Thyroid gland (tissue), 4 donors: ENCODE measurements at regions not wholly inside any gene's neighbourhood (a gene's known extent, or its start where the extent isn't known, plus 50 kb on each side); places are given as distances from the start of the nearest gene placed in this dataset.
"Not testable (repeated sequence)": the region's sequence is repeated elsewhere in the genome, so short reads cannot be mapped to it uniquely, and the experiment has no call there.

Experiments
- POLR2A ChIP-seq, 2 donors: fragments of 450-650 bp; IDR thresholded peaks; one replicate each; pipeline ENCODE4 v1.6.1; 2017; ENCODE audit warnings: antibody characterized with exemption in 2 of 2, mild to moderate bottlenecking in 2 of 2, moderate library complexity in 1 of 2
- TF ChIP-seq, protein P1 (sequence below), 6 experiments: fragments of 200-600 bp in 3 of 6; fragments of 450-650 bp in 3 of 6; sonication (generic) in 3 of 6; IDR thresholded peaks; one replicate each; pipeline ENCODE4 v1.5.1; 2016 to 2019; ENCODE audit warnings: antibody characterized with exemption in 6 of 6, mild to moderate bottlenecking in 2 of 6, inconsistent platforms in 1 of 6, moderate library complexity in 1 of 6

DNA sequence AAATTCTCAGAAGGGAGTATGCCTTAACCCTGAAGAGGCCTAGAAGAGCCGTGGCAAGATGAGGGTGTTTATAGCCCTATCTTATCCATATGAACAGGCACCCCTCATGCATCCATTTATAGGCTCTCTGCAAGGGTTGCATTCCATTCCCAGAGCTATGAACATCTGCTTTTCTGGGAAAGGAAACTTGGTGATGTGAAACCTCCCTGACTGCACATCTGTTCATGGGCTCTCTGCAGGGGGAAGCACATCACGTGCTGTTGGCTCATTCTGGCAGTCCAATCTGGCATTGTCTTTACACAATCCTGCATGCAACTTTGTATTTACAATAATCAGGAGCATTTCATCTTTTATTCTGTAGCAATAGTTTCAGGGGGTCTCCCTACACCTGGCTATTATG lies 143.6 kb upstream of the API5 start:
- TF ChIP-seq, protein P1, sequence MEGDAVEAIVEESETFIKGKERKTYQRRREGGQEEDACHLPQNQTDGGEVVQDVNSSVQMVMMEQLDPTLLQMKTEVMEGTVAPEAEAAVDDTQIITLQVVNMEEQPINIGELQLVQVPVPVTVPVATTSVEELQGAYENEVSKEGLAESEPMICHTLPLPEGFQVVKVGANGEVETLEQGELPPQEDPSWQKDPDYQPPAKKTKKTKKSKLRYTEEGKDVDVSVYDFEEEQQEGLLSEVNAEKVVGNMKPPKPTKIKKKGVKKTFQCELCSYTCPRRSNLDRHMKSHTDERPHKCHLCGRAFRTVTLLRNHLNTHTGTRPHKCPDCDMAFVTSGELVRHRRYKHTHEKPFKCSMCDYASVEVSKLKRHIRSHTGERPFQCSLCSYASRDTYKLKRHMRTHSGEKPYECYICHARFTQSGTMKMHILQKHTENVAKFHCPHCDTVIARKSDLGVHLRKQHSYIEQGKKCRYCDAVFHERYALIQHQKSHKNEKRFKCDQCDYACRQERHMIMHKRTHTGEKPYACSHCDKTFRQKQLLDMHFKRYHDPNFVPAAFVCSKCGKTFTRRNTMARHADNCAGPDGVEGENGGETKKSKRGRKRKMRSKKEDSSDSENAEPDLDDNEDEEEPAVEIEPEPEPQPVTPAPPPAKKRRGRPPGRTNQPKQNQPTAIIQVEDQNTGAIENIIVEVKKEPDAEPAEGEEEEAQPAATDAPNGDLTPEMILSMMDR (IDR thresholded peaks at IDR 0.05), result not testable (repeated sequence)
- not testable (repeated sequence) for TF ChIP-seq POLR2A (IDR thresholded peaks at IDR 0.05)
